SU-DHL-6 (cell line): ENCODE measurements at regions not wholly inside any gene's neighbourhood (a gene's known extent, or its start where the extent isn't known, plus 50 kb on each side); places are given as distances from the start of the nearest gene placed in this dataset.

ENCODE experiments used
- CTCF ChIP-seq: fragments of 200-600 bp; sonication (generic); IDR thresholded peaks from one replicate; pipeline ENCODE4 v1.5.1; 2017; ENCODE audit warnings: antibody characterized with exemption, mild to moderate bottlenecking, low read length, moderate library complexity; ENCODE audit not compliant: insufficient read depth, poor library complexity, severe bottlenecking
- EZH2phosphoT487 ChIP-seq: fragments of 200-600 bp; sonication (generic), shearing (Covaris generic); conservative IDR thresholded peaks from 2 replicates; pipeline ENCODE4 v1.6.1; 2018; ENCODE audit warnings: mild to moderate bottlenecking, antibody characterized with exemption, low read length, moderate library complexity, mixed read lengths

- TF ChIP-seq CTCF (no peak), EZH2phosphoT487 (no peak)
These were observed 375.5 kb upstream of the SLITRK5 start for GRCh38 chr13:87295636-87296035.
